Glomerular endothelial cell (primary cell): ENCODE measurements at regions not wholly inside any gene's neighbourhood (a gene's known extent, or its start where the extent isn't known, plus 50 kb on each side); places are given as distances from the start of the nearest gene placed in this dataset.

Source experiments
- DNase-seq: peaks from one replicate; pipeline ENCODE4 v3.0.0-alpha.2; 2011; ENCODE audit warnings: low read depth, low spot score; ENCODE audit errors: extremely low read depth

GRCh38 chr14:53528185-53528671, 375.1 kb upstream of the DDHD1 start:
- no peak for DNase-seq

- DNase-seq = no peak
Measured at GRCh38 chr14:53526200-53526599, 373.1 kb upstream of the DDHD1 start.

GRCh38 chr14:53525608-53526007, 372.5 kb upstream of the DDHD1 start:
- DNase-seq = no peak

- DNase-seq = no peak
Measured at GRCh38 chr14:53524391-53524790, 371.3 kb upstream of the DDHD1 start.

- no peak for DNase-seq
Measured at GRCh38 chr14:53523226-53523625, 370.1 kb upstream of the DDHD1 start.

DNA sequence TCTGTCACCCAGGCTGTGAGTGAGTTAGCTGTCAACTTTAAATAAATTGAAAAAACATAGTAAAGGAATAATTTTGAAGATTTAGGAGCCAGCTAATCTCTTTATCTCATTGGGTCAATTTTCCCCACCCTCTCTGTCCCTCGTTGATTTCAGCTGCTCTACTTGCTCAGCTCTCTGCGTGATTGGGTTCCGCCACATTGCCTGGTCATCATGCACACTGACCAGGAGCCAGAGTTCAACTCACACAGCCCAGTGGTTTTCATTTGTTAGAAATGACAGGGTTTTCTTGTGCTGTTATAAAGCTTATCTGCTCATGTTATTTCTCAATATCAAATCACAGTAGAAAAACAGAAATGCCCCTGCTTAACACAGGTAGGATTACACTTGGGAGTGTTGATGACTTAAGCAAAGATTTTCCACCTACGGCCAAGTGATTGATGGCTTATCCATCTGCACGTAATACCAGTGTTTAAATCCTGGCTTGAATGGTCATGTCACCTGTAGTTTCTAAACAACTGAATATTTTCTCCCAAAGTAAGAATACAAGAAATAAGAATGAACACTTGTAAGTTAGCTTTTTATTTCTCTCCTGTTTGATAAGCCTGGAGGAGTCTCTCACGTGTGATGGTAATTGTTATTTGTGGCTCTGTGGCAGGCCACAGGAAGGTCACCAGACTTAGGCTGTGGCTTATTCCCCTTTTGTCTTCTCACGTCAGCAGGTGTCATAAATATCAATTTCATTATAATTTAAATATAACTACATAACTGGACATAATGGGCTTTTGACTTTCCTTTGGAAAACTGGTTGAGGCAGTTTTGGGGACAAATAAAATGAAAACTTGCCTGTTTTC, 367.2 kb upstream of the DDHD1 start:
- DNase-seq = no peak

- no peak for DNase-seq
Measured at GRCh38 chr14:53519137-53519536, 366.0 kb upstream of the DDHD1 start.

- DNase-seq = no peak
Measured at GRCh38 chr14:53517270-53517960, 364.3 kb upstream of the DDHD1 start.

- no peak for DNase-seq
Measured at GRCh38 chr14:53516261-53516774, 363.2 kb upstream of the DDHD1 start.

DNA sequence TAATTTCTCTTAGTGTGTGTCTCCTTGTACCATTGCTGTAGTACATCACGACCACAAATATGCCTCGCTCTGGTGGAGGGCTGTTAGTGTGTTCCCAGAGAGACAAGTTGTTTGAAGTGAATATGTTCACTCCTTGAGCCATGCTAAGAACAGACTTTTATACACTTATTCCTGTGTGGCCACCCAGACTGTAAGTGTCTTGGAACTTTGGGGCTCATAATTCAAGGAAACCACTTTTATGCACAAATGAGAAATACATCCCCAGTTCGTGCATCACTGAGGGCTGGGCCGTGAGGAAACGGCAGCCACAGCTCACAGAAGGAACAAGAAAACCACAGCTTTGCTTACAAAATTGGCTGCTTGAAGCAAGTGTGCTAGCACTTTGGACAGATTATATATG, 362.2 kb upstream of the DDHD1 start:
- DNase-seq = no peak

- no peak for DNase-seq
Measured at GRCh38 chr14:53514197-53514596, 361.1 kb upstream of the DDHD1 start.

DNA sequence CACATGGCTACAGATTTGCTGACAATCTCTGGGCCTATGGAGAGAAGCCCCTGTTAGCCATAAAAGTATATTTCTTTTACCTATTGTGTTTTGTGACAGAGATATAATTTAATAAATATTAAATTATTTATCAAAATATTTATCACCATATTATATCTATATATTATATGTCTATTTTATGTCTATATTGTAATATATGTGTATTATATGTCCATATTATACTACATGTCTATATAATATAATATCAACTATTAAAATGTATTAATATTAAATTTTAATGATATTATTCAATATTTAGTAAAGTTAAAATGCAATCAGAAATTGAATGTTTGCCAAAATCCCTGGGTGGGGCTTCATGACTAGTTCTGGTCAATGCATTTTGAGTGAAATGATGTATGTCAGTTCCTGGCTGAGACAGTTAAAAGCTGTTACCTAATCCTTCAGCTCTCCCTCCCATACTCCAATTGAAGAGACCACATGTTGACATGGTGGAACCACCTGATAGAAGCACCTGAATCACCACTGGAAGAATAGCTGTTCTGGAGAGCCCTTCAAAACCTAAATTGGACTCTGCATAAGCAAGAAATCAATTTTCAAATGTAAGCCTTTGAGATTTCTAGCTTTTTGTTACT, 357.3 kb upstream of the DDHD1 start:
- no peak for DNase-seq

DNA sequence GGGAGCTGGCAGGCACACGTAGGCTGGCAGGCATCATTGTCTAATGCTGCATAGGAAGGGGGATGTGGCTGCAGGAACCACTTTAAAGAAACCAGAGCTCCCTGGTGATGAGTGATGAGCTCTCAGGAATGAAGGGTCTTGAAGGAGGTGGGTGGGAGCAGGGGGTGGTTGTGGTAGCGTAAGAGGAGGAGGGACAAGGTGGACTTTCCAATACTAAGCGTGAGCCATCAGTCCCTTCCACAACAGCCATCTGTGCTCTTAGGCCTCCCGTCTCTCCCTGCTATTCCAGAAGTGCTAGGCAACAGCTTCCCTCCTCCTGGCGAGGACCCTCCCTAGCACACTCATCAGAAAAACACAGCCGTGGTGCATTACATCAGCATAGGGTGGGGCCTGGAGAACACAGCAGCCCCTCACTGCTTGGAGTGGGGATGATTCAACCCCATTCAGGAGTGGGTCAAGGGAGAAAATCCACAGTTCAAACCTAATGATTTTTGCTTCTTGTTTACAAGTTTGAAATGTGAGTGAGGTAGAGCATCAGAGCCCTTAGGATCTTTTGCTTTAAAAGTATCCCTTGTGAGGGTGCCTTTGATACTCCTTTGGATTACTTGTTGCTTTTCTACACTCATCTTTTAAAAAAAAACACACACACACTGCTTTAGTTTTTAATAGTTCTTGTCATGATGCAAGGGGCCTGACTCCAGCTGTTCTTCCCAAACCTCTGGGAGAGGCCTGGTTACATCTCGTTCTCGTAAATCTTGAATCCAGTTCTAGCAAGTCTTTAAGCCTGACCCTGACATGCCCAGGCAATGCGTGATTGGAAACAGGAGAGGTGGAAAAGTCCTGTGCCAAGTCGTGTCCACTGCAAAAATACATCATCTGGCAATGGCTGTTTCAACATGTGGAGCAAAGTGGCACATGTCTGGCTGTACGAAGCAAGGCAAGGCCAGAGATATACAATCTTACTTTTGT, 356.4 kb upstream of the DDHD1 start:
- DNase-seq = no peak

- no peak for DNase-seq
Measured at GRCh38 chr14:53501361-53502211, 348.5 kb upstream of the DDHD1 start.

DNA sequence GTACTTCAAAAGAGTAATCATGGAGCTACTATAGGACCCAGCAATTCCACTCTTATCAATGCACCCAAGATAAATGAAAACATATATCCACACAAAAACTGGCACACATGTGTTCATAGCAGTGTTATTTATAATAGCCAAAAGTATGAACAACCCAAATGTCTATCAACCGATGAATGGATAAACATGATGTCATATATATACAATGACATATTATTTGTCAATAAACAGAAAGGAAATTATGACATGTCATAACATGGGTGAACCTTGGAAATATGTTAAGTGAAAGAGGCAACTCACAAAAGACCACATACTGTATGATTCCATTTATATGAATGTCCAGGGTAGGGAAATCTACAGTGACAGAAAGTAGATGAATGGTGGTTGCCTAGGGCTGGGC, 347.1 kb upstream of the DDHD1 start:
- no peak for DNase-seq

- no peak for DNase-seq
Measured at GRCh38 chr14:53496668-53497067, 343.5 kb upstream of the DDHD1 start.

- no peak for DNase-seq
Measured at GRCh38 chr14:53495846-53496343, 342.8 kb upstream of the DDHD1 start.

- no peak for DNase-seq
Measured at GRCh38 chr14:53494587-53494986, 341.5 kb upstream of the DDHD1 start.

DNA sequence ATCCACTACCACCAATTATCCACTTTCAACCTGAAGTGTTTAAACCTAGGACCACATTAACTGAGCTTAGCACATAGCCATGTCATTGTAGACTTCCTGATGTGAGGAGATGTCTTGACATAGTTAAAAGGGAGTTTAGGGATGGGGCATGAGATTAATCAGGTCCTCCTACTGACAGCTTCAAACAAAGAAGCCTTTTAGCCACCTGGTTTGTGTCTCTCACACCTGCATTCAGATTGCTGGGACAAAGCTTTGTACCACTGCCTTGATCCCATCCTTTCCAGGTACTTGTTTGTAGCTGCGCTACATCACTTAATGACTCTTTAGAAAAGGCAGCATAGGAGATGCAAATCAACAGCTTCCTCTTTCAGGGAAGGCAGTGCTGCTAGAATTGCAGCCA, 340.7 kb upstream of the DDHD1 start:
- DNase-seq = no peak
